GM18858 (cell line): ENCODE measurements at regions not wholly inside any gene's neighbourhood (a gene's known extent, or its start where the extent isn't known, plus 50 kb on each side); places are given as distances from the start of the nearest gene placed in this dataset.

ENCODE experiments used
- ATAC-seq: cut with Tn5 transposase; IDR thresholded peaks from one replicate; pipeline ENCODE4 v1.9.1; 2021; ENCODE audit not compliant: unreplicated experiment

DNA sequence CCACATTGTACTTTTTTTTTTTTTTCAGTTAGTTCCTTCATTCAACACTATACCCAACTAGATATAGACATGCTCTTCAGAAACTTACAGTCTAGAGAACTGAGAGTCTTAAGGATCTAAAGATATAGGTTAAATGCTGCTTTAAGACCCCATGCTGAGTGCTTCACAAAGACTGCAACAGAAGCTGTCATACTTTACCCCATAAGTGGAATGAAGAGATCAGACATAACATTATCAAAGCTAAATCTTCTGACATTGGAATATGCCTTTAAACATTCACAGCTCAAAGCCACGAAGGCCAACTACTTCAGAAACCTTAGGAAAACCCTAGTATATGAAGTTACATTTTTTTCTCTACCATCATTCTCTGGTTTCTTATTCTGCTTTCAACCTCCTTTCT lies 666.4 kb downstream of the KCNT2 start:
- no peak for ATAC-seq

DNA sequence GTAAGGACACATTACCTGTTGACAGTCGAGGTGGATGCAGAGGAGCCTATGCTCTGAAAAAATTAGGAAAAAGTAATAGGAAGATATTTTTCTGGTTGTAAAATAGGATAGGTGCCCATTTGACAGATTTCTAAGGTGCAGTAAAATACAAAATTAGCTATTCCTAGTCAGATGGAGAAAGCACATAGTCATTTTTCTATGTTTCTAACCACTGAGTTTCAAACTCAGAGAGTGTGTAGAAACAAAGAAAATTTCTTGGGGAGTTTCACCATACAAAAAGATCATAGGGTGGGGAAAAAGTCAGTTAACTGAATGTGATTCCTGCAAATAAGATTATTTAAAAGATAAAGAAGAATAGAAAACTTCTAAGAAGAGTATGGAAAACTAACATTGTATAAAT lies 666.9 kb downstream of the KCNT2 start:
- no peak for ATAC-seq

DNA sequence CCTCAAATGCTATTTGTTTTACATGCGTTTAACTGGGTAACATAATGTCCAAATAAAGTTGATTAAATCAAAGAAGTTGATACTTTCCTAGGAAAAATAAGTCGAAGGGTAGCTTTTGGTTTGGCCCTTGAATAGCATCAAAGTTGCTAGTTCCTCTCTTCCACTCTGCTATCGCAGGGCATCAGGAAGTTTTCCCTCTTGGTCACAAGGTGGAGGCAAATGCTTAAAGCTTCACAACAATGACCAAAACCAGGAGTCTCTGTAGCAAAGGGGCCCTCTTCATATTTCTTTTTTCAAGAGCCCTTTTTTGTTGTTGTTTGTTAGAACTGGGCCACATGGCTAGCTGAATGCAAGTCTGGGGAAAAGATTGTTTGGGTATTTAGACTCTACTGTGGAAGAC lies 668.4 kb downstream of the KCNT2 start:
- no peak for ATAC-seq

DNA sequence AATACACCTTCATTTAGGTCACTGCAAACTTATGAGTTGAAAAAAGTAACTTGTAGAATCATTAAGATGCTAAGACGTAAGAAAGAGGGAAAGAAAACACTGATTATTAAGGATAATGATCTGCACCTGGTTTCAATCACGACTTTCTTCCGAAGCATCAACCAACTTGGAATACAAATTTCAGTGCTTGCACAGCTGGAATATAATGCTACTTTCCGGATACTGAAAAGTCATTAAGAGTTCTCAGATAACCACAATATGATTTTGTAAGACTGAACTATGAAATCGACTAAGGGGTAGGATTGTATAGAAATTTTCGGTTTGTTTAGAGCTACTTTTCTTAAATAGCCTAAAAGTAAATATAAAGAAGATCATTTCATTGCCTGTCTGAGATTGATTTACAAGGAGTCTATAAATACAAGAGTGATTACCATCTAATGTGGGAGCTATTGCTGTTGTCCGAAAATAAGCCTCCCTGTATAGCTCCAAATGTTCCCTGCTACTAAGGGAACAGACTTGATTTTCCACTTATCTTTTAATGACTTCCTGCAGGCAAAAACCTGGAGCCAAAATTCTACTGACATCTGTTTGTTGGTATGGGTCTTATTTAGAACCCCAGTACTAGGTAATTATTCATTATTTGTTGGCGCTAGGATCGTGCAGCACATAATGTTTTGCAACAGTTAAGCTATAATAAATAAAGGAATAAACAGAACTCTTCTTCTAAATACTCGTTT lies 673.3 kb downstream of the KCNT2 start:
- ATAC-seq, result no peak

DNA sequence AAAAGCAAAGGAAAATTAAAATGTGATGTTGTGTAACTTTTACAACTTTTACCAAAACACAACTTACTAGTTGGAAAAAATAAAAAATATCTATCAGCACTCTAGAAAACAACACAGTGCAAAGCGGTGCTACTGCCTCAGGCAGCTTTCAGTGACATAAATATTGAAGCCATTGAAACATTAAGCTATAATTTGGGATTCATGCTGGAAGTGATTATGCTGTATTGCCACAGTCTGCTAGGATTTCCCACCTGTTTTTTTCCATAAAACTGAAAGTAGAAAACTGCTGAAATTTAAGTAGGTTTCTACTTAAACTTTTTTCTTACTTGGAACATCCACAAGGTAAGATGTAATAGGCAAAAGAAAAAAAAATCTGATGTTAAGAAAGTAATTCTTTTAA lies 674.4 kb downstream of the KCNT2 start:
- ATAC-seq, result no peak

DNA sequence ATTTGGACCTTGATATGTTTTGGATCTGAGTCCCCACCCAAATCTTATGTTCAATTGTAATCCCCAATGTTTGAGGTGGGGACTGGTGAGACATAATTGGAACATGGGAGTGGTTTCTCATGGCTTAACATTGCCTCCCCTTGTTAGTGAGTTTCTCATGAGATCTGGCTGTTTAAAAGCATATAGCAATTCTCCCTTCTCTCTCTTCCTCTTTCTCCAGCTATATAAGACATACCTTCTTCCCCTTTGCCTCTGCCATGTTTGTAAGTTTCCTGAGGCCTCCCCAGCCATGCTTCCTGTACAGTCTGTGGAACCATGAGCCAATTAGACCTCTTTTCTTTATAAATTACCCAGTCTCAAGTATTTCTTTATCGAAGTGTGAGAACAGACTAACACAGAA lies 692.4 kb downstream of the KCNT2 start:
- ATAC-seq, result no peak

DNA sequence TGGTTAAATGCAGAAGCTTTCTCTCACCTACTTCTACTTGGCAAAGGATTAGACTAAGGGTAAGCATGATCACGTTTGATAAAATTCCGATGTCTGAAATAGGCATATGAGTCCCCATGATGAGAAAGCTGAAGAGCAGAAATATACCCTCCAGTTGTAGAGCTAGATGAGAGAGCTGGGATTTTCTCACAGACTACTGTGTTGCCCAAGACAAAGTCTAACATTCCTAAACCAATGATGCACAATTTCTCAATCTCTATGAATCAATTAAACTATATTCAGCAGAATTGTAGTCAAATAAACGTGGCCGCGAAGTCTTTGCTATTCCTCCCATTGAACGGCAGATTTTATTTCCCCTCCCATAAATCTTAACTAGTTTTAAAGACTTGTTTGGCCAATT lies 699.2 kb downstream of the KCNT2 start:
- ATAC-seq, result no peak

DNA sequence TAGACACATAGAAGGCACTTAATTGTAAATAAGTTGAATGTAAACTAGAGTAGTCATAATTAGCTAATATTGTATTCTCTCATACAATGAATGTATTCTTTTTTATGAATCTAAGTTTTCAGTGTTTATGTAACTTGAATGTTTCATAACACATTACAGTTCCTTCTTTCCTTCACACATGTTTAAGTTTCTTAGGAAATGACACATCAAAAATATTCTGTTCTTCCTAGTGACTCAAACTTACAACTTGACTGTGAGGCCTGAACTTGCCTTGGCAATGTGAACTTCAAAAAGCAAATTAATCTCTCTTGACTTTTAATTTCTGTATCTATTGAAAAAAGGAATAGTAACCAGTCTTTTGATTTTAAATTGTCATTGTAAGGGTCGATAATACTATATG lies 700.1 kb downstream of the KCNT2 start:
- no peak for ATAC-seq

DNA sequence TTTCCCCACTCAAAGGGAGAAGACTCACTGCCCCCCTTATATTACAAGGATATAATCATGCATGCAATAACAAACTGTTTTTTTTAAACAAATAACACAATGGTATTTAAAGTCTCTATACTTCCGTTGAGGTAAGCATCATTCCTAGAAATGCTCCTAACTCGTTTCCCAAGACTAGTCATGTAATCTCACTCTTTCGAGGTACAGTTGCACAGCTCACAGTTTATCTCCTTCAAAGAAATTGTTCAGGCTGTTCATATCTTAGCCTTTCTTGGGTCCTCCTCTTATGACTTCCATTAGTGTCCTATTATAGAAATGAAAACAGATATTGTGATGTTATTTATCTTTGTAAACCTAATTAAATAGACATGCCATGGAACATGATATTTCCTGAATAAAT lies 705.0 kb downstream of the KCNT2 start:
- no peak for ATAC-seq

DNA sequence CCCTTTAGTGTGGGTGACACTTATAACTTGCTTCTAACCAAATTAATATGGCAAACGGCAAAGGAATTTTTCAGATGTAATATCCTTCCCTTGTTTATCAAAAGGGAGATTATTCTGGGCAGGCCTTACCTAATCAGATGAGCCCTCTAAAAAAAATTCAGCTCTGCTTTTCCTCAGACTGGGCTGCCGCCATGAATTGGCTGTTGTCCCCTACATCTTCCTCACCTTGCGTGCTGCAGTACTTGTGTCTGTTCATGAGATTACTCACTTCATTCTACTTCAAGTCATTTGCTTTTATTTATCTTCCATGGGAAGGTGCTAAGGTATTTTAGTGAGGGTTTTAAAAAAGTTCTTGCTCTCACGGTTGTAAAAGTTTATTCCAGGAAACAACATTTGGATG lies 705.5 kb downstream of the KCNT2 start:
- ATAC-seq, result no peak

DNA sequence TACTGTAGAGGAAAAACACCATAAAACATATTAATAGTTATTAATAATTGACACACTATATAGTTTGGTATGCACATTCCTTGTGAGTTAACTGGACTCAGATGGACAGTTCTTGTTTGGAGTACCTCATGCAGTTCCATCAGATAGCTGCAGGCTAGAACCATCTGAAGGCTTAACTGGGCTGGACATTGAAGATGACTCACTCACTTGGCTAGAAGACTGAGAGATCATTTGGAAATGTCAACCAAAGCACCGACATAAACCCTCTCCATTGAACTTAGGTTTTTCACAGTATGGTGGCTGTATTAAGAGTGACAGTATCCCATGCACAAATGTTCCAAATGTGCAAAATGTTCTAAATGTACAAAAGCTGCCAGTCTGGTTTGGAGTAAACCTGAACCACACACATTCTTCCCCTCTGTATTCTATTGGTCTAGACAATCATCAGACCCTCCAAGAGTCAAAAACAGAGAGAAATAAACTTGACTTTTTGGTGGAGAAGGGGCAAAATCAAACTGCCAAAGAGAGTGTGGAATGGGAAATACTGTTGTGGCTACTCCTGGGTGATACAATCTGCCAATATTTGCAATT lies 708.4 kb downstream of the KCNT2 start:
- no peak for ATAC-seq

DNA sequence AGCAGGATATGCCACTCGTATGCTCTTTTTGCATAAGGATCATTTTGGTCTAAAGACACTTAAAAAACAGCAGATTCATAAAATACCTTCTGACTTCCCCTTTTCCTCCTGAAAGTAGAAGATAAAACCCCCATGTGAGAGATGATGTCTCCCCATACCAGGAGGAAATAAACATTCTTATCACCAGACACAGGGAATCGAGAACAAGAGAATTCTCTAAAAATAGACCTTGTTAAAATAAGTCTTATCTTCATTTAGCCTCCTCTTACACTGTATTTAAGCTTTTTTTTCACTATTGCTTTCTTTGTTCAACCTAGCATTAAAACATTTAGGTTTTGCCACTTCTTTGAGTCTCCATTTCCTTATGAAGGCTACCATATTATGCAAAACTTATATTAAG lies 709.3 kb downstream of the KCNT2 start:
- no peak for ATAC-seq

DNA sequence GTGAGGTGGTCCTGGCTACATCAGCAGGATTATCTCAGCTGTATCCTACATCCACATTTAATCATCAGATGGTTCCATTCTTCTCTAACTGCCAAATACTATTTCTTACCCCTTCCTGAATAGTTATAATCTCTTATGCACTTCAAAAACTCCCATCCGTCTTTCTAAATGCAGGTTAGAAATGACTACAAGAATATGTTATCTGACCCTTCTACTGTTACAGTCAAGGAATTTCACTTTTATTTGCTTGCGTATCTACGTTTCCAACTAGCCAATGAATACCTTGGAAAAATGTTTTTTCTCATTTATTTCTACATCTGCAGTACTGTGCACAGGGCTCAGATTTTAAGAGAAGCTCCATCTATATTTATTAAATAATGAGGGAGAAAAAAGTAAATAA lies 709.9 kb downstream of the KCNT2 start:
- no peak for ATAC-seq

DNA sequence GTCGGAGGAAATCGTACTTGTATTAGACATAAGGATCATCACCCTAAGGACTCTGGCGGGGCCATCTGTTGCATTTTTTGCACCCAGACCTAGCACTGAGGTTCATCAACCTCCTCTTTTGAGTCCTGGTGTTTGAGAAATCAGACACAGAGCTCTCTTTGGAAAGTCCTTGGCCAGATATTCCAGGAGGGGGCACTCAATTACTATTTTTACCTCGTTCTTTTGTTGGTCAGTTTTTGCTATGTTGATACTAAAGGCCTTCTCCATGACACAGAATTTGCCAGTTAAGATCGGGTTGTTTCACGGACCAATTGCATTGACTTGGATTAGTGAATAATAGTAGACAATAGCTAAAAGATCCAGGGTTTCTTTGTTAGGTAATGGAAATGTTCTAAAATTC lies 711.2 kb downstream of the KCNT2 start:
- ATAC-seq, result no peak

DNA sequence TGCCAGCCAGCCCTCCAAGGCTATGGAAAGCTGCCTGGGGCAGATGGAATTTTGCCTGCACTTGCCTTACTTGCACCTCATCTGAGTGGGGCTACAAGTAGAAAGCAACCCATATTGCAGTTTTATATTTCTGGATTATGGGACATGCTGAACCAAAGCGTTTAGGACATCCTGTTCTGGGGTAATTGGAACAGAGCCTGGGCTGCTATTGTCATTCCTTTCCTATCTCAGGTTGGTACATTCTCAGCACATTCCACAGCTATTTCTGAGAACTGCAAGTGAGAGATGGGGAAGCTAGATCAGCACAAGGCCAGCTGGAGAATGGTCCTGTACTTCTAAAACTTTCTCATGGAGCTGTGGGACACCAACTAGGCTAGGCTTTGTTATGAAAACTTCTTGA lies 713.8 kb downstream of the KCNT2 start:
- no peak for ATAC-seq

DNA sequence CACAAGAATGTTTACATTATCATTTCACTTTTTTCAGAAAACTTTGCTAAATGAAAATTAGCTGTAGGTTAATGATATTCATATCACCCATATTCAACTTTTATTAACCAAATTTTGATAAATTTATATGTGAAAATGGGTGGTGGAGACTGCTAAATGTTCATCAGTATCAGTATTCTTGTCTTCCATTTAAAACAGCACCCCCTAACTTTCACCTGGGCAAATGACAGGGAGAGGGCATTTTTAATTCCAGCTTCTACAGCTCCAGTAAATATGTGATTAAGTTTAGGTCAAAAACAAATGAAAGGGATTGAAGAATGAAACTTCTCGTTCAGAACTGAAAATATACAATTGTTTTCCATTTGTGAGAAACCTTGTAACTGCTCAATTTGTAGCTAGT lies 722.2 kb downstream of the KCNT2 start:
- no peak for ATAC-seq

DNA sequence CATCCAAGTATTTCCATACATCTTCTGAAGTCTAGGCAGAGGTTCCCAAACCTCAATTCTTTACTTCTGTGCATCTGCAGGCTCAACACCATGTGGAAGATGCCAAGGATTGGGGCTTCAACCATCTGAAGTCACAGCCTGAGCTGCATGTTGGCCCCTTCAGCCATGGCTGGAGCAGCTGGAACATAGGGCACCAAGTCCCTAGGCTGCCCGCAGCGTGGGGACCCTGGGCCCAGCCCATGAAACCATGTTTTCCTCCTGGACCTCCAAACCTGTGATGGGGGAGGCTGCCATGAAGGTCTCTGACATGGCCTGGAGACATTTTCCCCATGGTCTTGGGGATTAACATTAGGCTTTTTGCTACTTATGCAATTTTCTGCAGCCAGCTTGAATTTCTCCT lies 729.8 kb downstream of the KCNT2 start:
- no peak for ATAC-seq

DNA sequence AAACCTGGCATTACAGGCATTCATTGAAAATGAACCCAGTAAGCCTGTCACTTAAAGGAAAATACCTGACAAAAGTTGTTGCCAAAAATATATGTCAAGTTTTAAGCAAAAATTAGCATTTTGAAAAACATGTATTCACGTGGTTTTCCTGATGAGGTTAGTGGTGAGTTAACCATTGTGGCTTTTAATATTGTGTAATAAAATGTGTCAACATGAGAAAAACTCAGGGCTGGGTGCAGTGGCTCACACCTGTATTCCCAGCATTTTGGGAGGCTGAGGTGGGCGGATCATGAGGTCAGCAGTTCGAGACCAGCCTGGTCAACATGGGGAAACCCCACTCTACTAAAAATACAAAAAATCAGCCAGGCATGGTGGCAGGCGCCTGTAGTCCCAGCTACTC lies 731.4 kb downstream of the KCNT2 start:
- ATAC-seq, result no peak

DNA sequence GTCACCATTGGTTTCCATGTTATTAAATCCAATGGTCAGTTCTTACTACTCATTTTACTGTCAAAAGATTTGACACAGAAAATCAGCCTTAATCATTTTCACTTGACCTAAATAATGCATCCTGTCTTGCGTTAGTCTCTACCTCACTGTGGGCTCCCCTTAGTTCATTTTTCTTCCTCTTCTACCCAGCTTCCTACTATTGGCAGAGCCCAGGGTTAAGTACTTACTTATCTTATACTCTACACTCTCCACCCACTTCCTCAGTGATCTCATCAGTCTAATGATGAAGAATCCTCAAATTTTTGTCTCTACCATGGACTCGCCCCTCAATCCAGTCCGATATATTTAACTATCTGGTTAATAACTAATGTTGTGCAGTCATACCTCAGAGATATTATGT lies 735.9 kb downstream of the KCNT2 start:
- no peak for ATAC-seq

DNA sequence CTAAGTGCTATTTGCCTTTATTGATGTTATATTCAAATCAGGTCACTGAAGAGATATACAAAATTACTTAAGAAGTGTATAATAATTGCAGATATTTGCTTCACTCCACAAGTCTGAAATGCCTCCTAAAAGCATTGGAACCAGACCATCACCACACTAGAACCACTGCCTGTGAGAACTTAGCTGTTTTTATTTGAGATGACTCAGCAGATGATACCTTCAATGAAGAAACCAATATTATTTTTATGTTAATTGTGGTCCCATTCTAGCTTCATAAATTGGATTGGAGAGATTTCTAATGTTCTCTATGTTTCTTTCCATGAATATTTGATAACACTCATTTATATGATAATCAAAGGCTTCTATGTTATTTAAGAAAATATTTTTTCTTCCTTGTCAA lies 740.6 kb downstream of the KCNT2 start:
- ATAC-seq, result no peak

DNA sequence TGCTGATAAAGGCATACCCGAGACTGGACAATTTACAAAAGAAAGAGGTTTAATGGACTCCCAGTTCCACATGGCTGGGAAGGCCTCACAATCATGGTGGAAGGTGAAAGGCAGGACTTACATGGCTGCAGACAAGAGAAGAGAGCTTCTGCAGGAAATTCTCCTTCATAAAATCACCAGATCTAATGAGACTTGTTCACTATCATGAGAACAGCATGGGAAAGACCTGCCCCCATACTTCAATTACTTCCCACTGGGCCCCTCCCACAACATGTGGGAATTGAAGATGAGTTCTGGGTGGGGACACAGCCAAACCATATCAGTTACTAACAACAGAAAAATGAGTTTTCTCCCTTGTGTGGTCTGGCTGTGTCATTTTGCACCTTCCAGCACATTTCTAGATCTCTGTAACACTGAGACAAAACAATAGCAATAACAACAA lies 741.4 kb downstream of the KCNT2 start:
- no peak for ATAC-seq

DNA sequence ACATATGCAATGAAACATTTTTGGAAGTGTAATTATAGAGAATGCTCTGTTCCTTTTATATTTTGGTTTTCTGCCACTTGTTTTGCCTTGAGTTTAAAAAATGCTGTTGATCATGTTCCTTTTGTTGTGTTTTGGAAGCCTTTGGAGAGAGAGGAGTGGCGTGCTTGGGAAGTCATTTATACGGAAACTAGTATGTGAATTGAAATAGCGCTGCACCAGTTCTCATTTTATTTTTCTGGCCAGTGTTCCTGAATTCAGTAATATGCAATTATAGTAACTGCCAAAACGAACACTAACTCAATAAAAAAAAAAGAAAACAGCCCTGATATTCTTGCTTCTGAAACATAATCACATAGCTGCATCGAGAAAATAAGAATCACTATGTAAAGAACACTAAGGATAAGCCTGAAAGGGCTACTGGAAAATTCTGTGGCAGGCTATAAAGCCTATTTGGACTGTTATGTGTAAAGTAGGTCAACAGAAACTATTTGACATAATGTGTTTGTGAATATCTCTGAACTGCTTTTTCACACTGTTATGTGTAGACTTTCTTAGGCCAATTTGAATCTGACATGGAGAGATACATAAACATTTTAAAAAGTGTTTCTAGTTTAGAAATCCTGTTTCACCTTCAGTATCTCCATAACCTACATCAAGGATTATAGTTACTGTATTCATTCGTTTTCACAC lies 742.0 kb downstream of the KCNT2 start:
- ATAC-seq, result no peak

DNA sequence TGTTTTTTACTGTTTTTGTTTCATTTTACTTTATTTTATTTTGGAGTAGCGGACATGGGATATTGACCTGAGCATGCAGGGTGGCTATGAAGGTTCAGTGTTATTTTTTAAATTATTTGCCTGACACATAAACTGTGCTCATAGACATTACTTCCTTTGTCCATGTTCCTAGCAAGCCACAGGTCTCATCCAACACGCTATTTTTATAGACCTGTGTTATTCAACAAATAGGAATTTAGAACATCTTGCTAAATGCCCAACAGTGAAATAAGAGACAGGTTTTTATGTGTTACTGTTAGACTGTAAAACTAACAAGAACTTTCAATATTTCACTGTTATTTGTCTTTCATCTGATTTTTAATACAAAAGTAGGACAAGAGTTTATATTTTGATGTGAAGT lies 756.4 kb downstream of the KCNT2 start:
- no peak for ATAC-seq
